ENCODE measurements at regions not wholly inside any gene's neighbourhood (a gene's known extent, or its start where the extent isn't known, plus 50 kb on each side); places are given as distances from the start of the nearest gene placed in this dataset.
"Not testable (repeated sequence)": the region's sequence is repeated elsewhere in the genome, so short reads cannot be mapped to it uniquely, and the experiment has no call there.

- ATAC-seq (no peak), DNase-seq (no peak)
- intact Hi-C loops (cut with micrococcal nuclease), result no loop called here
These were observed 132.4 kb downstream of the BRMS1L start for GRCh38 chr14:35958499-35958898.

GRCh38 chr14:35956376-35957085, 130.4 kb downstream of the BRMS1L start:
- ATAC-seq, result no peak
- no peak for DNase-seq
- intact Hi-C loops (cut with micrococcal nuclease), result no loop called here

GRCh38 chr14:35952584-35952983, 126.4 kb downstream of the BRMS1L start:
- DNase-seq (no peak), ATAC-seq (no peak)
- intact Hi-C loops (cut with micrococcal nuclease), result no loop called here

- DNase-seq (no peak), ATAC-seq (no peak)
- intact Hi-C loops (cut with micrococcal nuclease), result no loop called here
These were observed 123.9 kb downstream of the BRMS1L start for GRCh38 chr14:35949920-35950513.

GRCh38 chr14:35947983-35948382, 121.8 kb downstream of the BRMS1L start:
- DNase-seq; ATAC-seq; intact Hi-C loops (cut with micrococcal nuclease): not testable (repeated sequence)

- intact Hi-C loops (cut with micrococcal nuclease), result no loop called here
- DNase-seq, result no peak
- no peak for ATAC-seq
These were observed 118.7 kb downstream of the BRMS1L start for GRCh38 chr14:35944847-35945246.

GRCh38 chr14:35940291-35940690, 114.2 kb downstream of the BRMS1L start:
- ATAC-seq, result no peak
- DNase-seq, result no peak
- intact Hi-C loops (cut with micrococcal nuclease), result no loop called here

- no peak for DNase-seq
- no peak for ATAC-seq
- intact Hi-C loops (cut with micrococcal nuclease), result no loop called here
These were observed 112.6 kb downstream of the BRMS1L start for GRCh38 chr14:35938770-35939169.

- DNase-seq (no peak), ATAC-seq (no peak)
- intact Hi-C loops (cut with micrococcal nuclease), result no loop called here
These were observed 108.4 kb downstream of the BRMS1L start for GRCh38 chr14:35934499-35934898.

- intact Hi-C loops (cut with micrococcal nuclease), result no loop called here
- DNase-seq, result no peak
- no peak for ATAC-seq
These were observed 106.6 kb downstream of the BRMS1L start for GRCh38 chr14:35932659-35933159.

GRCh38 chr14:35932136-35932535, 106.0 kb downstream of the BRMS1L start:
- no peak for ATAC-seq
- intact Hi-C loops (cut with micrococcal nuclease), result no loop called here
- DNase-seq, result no peak

- ATAC-seq (no peak), DNase-seq (no peak)
- intact Hi-C loops (cut with micrococcal nuclease), result no loop called here
These were observed 105.2 kb downstream of the BRMS1L start for GRCh38 chr14:35931346-35931745.

- intact Hi-C loops (cut with micrococcal nuclease), result no loop called here
- DNase-seq, result no peak
- ATAC-seq, result no peak
These were observed 103.0 kb downstream of the BRMS1L start for GRCh38 chr14:35929186-35929585.

- intact Hi-C loops (cut with micrococcal nuclease), result no loop called here
- ATAC-seq (no peak), DNase-seq (no peak)
These were observed 101.6 kb downstream of the BRMS1L start for GRCh38 chr14:35927727-35928126.

GRCh38 chr14:35925319-35925718, 99.2 kb downstream of the BRMS1L start:
- DNase-seq (no peak), ATAC-seq (no peak)
- intact Hi-C loops (cut with micrococcal nuclease), result no loop called here

- ATAC-seq; DNase-seq; intact Hi-C loops (cut with micrococcal nuclease): not testable (repeated sequence)
These were observed 96.5 kb downstream of the BRMS1L start for GRCh38 chr14:35922590-35922989.

- intact Hi-C loops (cut with micrococcal nuclease), result no loop called here
- no peak for ATAC-seq
- no peak for DNase-seq
These were observed 95.6 kb downstream of the BRMS1L start for GRCh38 chr14:35921745-35922144.

Measured in left ventricle myocardium superior (tissue), 1 donor.